ENCODE measurements at regions not wholly inside any gene's neighbourhood (a gene's known extent, or its start where the extent isn't known, plus 50 kb on each side); places are given as distances from the start of the nearest gene placed in this dataset.

- no peak for TF ChIP-seq CTCF (conservative IDR thresholded peaks at IDR 0.05; ENCODE audit: low read depth, low read length)
- TF ChIP-seq EZH2 (IDR thresholded peaks at IDR 0.05; ENCODE audit: low read length, unreplicated experiment): no peak
Observed at GRCh38 chr17:34486761-34487160, 92.6 kb upstream of the TMEM132E start.

All from PC-3 (cell line).